H9 (cell line): ENCODE measurements at regions not wholly inside any gene's neighbourhood (a gene's known extent, or its start where the extent isn't known, plus 50 kb on each side); places are given as distances from the start of the nearest gene placed in this dataset.

Source experiments
- DNase-seq: peaks from one replicate; pipeline ENCODE4 v3.0.0-alpha.2; 2017
- H2AFZ ChIP-seq: one replicate; pipeline ENCODE4 v1.6.1; 2013; ENCODE audit warnings: mild to moderate bottlenecking, low read length, control low read depth, moderate library complexity
- H2AK5ac ChIP-seq: 2 replicates; pipeline ENCODE4 v1.6.1; 2013; ENCODE audit warnings: low read length, control low read depth, mixed read lengths; ENCODE audit not compliant: insufficient read length
- H2BK120ac ChIP-seq: one replicate; pipeline ENCODE4 v1.6.1; 2013; ENCODE audit warnings: low read depth, mild to moderate bottlenecking, low read length, control low read depth, inconsistent platforms; ENCODE audit not compliant: poor library complexity, severe bottlenecking
- H2BK12ac ChIP-seq: 2 replicates; pipeline ENCODE4 v1.6.1; 2013; ENCODE audit warnings: low read length, control low read depth, mixed read lengths, low read depth; ENCODE audit not compliant: insufficient read length
- H2BK15ac ChIP-seq: 2 replicates; pipeline ENCODE4 v1.6.1; 2013; ENCODE audit warnings: low read depth, low read length, control low read depth
- H2BK20ac ChIP-seq: one replicate; pipeline ENCODE4 v1.6.1; 2013; ENCODE audit warnings: low read depth, mild to moderate bottlenecking, low read length, control low read depth, inconsistent platforms; ENCODE audit not compliant: poor library complexity, severe bottlenecking
- H2BK5ac ChIP-seq: 2 replicates; pipeline ENCODE4 v1.6.1; 2013; ENCODE audit warnings: low read length, control low read depth, mixed read lengths; ENCODE audit not compliant: insufficient read length
- H3K14ac ChIP-seq: 2 replicates; pipeline ENCODE4 v1.6.1; 2013; ENCODE audit warnings: low read length, control low read depth; ENCODE audit not compliant: insufficient read depth
- H3K18ac ChIP-seq: 2 replicates; pipeline ENCODE4 v1.6.1; 2013; ENCODE audit warnings: low read depth, mild to moderate bottlenecking, mixed read lengths, low read length, control low read depth; ENCODE audit not compliant: insufficient read length
- H3K23ac ChIP-seq: 2 replicates; pipeline ENCODE4 v1.6.1; 2013; ENCODE audit warnings: low read length, control low read depth, mixed read lengths, low read depth; ENCODE audit not compliant: insufficient read length
- H3K23me2 ChIP-seq: 2 replicates; pipeline ENCODE4 v1.6.1; 2013; ENCODE audit warnings: low read depth, mild to moderate bottlenecking, mixed read lengths, low read length, control low read depth; ENCODE audit not compliant: insufficient read length, poor library complexity, severe bottlenecking
- H3K27ac ChIP-seq: 2 replicates; pipeline ENCODE4 v1.5.1; 2013; ENCODE audit warnings: low read length, control low read depth, mixed read lengths, low read depth; ENCODE audit not compliant: insufficient read length
- H3K27me3 ChIP-seq: 2 replicates; pipeline ENCODE4 v1.6.1; 2013; ENCODE audit warnings: low read length, control low read depth, inconsistent platforms; ENCODE audit not compliant: insufficient read depth
- H3K4ac ChIP-seq: 2 replicates; pipeline ENCODE4 v1.6.1; 2013; ENCODE audit warnings: low read depth, mild to moderate bottlenecking, control low read depth, inconsistent platforms, low read length, moderate library complexity
- H3K4me1 ChIP-seq: 2 replicates; pipeline ENCODE4 v1.6.1; 2013; ENCODE audit warnings: low read length, control low read depth, inconsistent platforms; ENCODE audit not compliant: insufficient read depth
- H3K4me2 ChIP-seq: 2 replicates; pipeline ENCODE4 v1.6.1; 2013; ENCODE audit warnings: low read length, control low read depth, mixed read lengths; ENCODE audit not compliant: insufficient read length, insufficient read depth
- H3K56ac ChIP-seq: 2 replicates; pipeline ENCODE4 v1.6.1; 2013; ENCODE audit warnings: low read depth, mild to moderate bottlenecking, mixed read lengths, low read length, control low read depth; ENCODE audit not compliant: insufficient read length
- H3K79me1 ChIP-seq: 2 replicates; pipeline ENCODE4 v1.6.1; 2013; ENCODE audit warnings: low read depth, mild to moderate bottlenecking, moderate library complexity, low read length, control low read depth, inconsistent platforms; ENCODE audit not compliant: insufficient read depth, poor library complexity, severe bottlenecking
- H3K79me2 ChIP-seq: 2 replicates; pipeline ENCODE4 v1.6.1; 2013; ENCODE audit warnings: low read length, control low read depth, inconsistent platforms; ENCODE audit not compliant: insufficient read depth
- H3K9ac ChIP-seq: 2 replicates; pipeline ENCODE4 v1.6.1; 2013; ENCODE audit warnings: low read length, control low read depth, mixed read lengths; ENCODE audit not compliant: insufficient read length; ENCODE audit errors: extremely low read depth
- H3K9me3 ChIP-seq: one replicate; pipeline ENCODE4 v1.6.1; 2013; ENCODE audit warnings: low read depth, low read length, inconsistent platforms; ENCODE audit not compliant: control insufficient read depth
- H3T11ph ChIP-seq: one replicate; pipeline ENCODE4 v1.6.1; 2013; ENCODE audit warnings: mild to moderate bottlenecking, low read length, control low read depth, inconsistent platforms
- H4K20me1 ChIP-seq: one replicate; pipeline ENCODE4 v1.6.1; 2013; ENCODE audit not compliant: control insufficient read depth, insufficient read length, insufficient read depth
- H4K5ac ChIP-seq: 2 replicates; pipeline ENCODE4 v1.6.1; 2013; ENCODE audit warnings: low read depth, mild to moderate bottlenecking, mixed read lengths, low read length, control low read depth; ENCODE audit not compliant: insufficient read length
- H4K8ac ChIP-seq: replicated peaks from 2 replicates; pipeline ENCODE4 v1.6.1; 2013; ENCODE audit warnings: low read length, control low read depth, mixed read lengths, low read depth; ENCODE audit not compliant: insufficient read length
- H4K91ac ChIP-seq: 2 replicates; pipeline ENCODE4 v1.6.1; 2013; ENCODE audit warnings: low read depth, mild to moderate bottlenecking, moderate library complexity, mixed read lengths, low read length, control low read depth; ENCODE audit not compliant: insufficient read length
- H3K27ac Mint-ChIP-seq, 3 experiments: 2 replicates in 2 of 3; 3 replicates in 1 of 3; pipeline ENCODE4 v1.8.0; 2020 to 2021; ENCODE audit warnings: mixed read lengths in 3 of 3, mild to moderate bottlenecking in 1 of 3, moderate library complexity in 1 of 3
- H3K27me3 Mint-ChIP-seq: 2 replicates; pipeline ENCODE4 v1.8.0; 2021; ENCODE audit warnings: low read depth, mild to moderate bottlenecking, moderate library complexity, mixed read lengths
- H3K36me3 Mint-ChIP-seq, 3 experiments: 2 replicates in 2 of 3; 3 replicates in 1 of 3; pipeline ENCODE4 v1.8.0; 2020 to 2021; ENCODE audit warnings: low read depth in 3 of 3, mixed read lengths in 3 of 3; ENCODE audit not compliant: insufficient read depth in 1 of 3
- H3K4me1 Mint-ChIP-seq, 2 experiments: 2 replicates each; pipeline ENCODE4 v1.8.0; 2020; ENCODE audit warnings: mixed read lengths in 2 of 2
- H3K4me3 Mint-ChIP-seq, 2 experiments: 2 replicates in 1 of 2; 3 replicates in 1 of 2; pipeline ENCODE4 v1.8.0; 2020 to 2021; ENCODE audit warnings: mild to moderate bottlenecking in 2 of 2, mixed read lengths in 2 of 2, moderate library complexity in 1 of 2
- H3K9me3 Mint-ChIP-seq, 2 experiments: 2 replicates in 1 of 2; 3 replicates in 1 of 2; pipeline ENCODE4 v1.8.0; 2020; ENCODE audit warnings: mild to moderate bottlenecking in 2 of 2, mixed read lengths in 2 of 2, moderate library complexity in 1 of 2
- WGBS: extraction: QIAGEN DNeasy Blood & Tissue Kit; methylation state at CpG from one replicate; pipeline ENCODE4 v1.1.7; 2013; ENCODE audit warnings: missing lambda C conversion rate, low lambda C conversion rate, mixed read lengths; ENCODE audit not compliant: insufficient read length; ENCODE audit errors: extremely low coverage; 5-methylcytosine and 5-hydroxymethylcytosine counted together
- TF ChIP-seq, protein P1 (sequence below): fragments of 200-600 bp; sonication (generic); conservative IDR thresholded peaks from 3 replicates; pipeline ENCODE4 v1.8.0; 2021; ENCODE audit warnings: antibody characterized with exemption, mild to moderate bottlenecking

DNA sequence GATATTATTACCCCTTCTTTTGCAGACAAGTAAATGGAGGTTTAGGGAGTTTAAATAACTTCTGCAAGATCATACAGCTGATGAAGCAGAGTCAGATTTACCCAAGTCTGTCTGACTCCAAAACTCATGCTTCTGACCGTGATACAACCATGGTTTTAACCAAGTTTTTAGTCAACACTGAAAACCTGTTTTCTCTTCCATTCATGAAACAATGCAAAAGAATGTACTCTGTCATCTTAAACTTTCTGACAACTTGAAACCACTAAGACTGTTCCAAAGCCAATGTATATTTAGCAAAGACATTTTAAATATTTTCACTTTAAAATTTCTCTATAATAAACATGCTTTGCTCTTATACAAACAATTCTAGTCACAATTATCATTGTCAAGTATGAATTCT, 77.0 kb upstream of the RBMS3 start:
- TF ChIP-seq, protein P1, sequence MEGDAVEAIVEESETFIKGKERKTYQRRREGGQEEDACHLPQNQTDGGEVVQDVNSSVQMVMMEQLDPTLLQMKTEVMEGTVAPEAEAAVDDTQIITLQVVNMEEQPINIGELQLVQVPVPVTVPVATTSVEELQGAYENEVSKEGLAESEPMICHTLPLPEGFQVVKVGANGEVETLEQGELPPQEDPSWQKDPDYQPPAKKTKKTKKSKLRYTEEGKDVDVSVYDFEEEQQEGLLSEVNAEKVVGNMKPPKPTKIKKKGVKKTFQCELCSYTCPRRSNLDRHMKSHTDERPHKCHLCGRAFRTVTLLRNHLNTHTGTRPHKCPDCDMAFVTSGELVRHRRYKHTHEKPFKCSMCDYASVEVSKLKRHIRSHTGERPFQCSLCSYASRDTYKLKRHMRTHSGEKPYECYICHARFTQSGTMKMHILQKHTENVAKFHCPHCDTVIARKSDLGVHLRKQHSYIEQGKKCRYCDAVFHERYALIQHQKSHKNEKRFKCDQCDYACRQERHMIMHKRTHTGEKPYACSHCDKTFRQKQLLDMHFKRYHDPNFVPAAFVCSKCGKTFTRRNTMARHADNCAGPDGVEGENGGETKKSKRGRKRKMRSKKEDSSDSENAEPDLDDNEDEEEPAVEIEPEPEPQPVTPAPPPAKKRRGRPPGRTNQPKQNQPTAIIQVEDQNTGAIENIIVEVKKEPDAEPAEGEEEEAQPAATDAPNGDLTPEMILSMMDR, result no peak
- Histone ChIP-seq H3T11ph (no peak overlapping the region), H3K9ac (no peak overlapping the region), H2AK5ac (no peak overlapping the region), H3K27me3 (no peaks in the 10 kb centered on the region), H3K27ac (no peak overlapping the region), H3K4ac (no peak overlapping the region), H3K4me1 (no peaks in the 10 kb centered on the region), H3K56ac (no peak overlapping the region), H2BK5ac (no peak overlapping the region), H2BK20ac (no peak overlapping the region), H3K79me2 (no peaks in the 10 kb centered on the region), H2AFZ (no peak overlapping the region), H2BK120ac (no peak overlapping the region), H3K4me2 (no peak overlapping the region), H4K5ac (no peak overlapping the region), H2BK12ac (no peak overlapping the region), H4K8ac (no peak overlapping the region), H3K79me1 (no peaks in the 10 kb centered on the region), H3K23me2 (no peaks in the 10 kb centered on the region), H3K9me3 (no peaks in the 10 kb centered on the region), H3K18ac (no peak overlapping the region), H4K20me1 (no peaks in the 10 kb centered on the region), H3K23ac (no peak overlapping the region), H3K14ac (no peak overlapping the region), H4K91ac (no peak overlapping the region), H2BK15ac (no peak overlapping the region)
- Mint-ChIP-seq H3K27me3 (no peaks in the 10 kb centered on the region), H3K36me3 (no peaks in the 10 kb centered on the region), H3K4me3 (no peak overlapping the region), H3K9me3 (no peaks in the 10 kb centered on the region), H3K4me1 (no peaks in the 10 kb centered on the region), H3K27ac (no peak overlapping the region)
- WGBS, result no CpG with 5 or more reads among the region's 1 CpG
- no peak for DNase-seq
